PC-3 (cell line): ENCODE measurements at regions not wholly inside any gene's neighbourhood (a gene's known extent, or its start where the extent isn't known, plus 50 kb on each side); places are given as distances from the start of the nearest gene placed in this dataset.
"Not testable (repeated sequence)": the region's sequence is repeated elsewhere in the genome, so short reads cannot be mapped to it uniquely, and the experiment has no call there.

ENCODE experiments used
- ATAC-seq: fragments of 200-7000 bp; cut with Tn5 transposase; 2 replicates; pipeline ENCODE4 v1.9.1; 2020; ENCODE audit warnings: mild to moderate bottlenecking, moderate library complexity
- BruUV-seq: library from RNA; stranded (reverse); fragments of 400-500 nt; replicated peaks from 2 replicates; lab custom pipeline; 2021; lab: Mats Ljungman, UMichigan
- CTCF ChIA-PET: fragments of 300-600 bp; sonication (Branson Sonifier 250); formaldehyde crosslinking; loops from one replicate; lab custom pipeline; 2022; ENCODE audit warnings: antibody characterized with exemption; lab: Charles Lee
- POLR2A ChIA-PET: fragments of 300-600 bp; sonication (Branson Sonifier 250); formaldehyde crosslinking; loops from one replicate; lab custom pipeline; 2022; ENCODE audit warnings: antibody characterized with exemption; ENCODE audit not compliant: unreplicated experiment; lab: Charles Lee
- DNase-seq: peaks from one replicate; pipeline ENCODE4 v3.0.0-alpha.2; 2015
- H2AFZ ChIP-seq: fragments of 300-600 bp; sonication (generic); 2 replicates; pipeline ENCODE4 v1.6.0; 2016; ENCODE audit warnings: antibody characterized with exemption, low read length
- H3F3A ChIP-seq: fragments of 300-600 bp; sonication (generic); one replicate; pipeline ENCODE4 v1.6.0; 2017; ENCODE audit warnings: antibody characterized with exemption, low read length, control low read depth, mild to moderate bottlenecking; ENCODE audit not compliant: unreplicated experiment
- H3K27ac ChIP-seq: fragments of 300-600 bp; sonication (generic); 2 replicates; pipeline ENCODE4 v1.5.1; 2016; ENCODE audit warnings: mild to moderate bottlenecking, low read length
- H3K27me3 ChIP-seq: fragments of 300-600 bp; sonication (generic); 2 replicates; pipeline ENCODE4 v1.6.1; 2016; ENCODE audit warnings: low read length, mixed read lengths
- H3K36me3 ChIP-seq: fragments of 300-600 bp; sonication (generic); 2 replicates; pipeline ENCODE4 v1.6.1; 2016; ENCODE audit warnings: low read depth, mixed run types, low read length, mixed read lengths
- H3K4me1 ChIP-seq: fragments of 300-600 bp; sonication (generic); 2 replicates; pipeline ENCODE4 v1.5.1; 2016; ENCODE audit warnings: low read length; ENCODE audit not compliant: insufficient read depth
- H3K4me2 ChIP-seq: fragments of 300-600 bp; sonication (generic); 2 replicates; pipeline ENCODE4 v1.6.0; 2016; ENCODE audit warnings: low read length
- H3K4me3 ChIP-seq: fragments of 300-600 bp; sonication (generic); 2 replicates; pipeline ENCODE4 v1.5.1; 2016; ENCODE audit warnings: mild to moderate bottlenecking, low read length, mixed read lengths
- H3K79me2 ChIP-seq: fragments of 300-600 bp; sonication (generic); 2 replicates; pipeline ENCODE4 v1.6.1; 2017; ENCODE audit warnings: low read length, mixed read lengths
- H3K9ac ChIP-seq: fragments of 300-600 bp; sonication (generic); 2 replicates; pipeline ENCODE4 v1.6.0; 2016; ENCODE audit warnings: mild to moderate bottlenecking, low read length
- H3K9me2 ChIP-seq: fragments of 300-600 bp; sonication (generic); replicated peaks from 2 replicates; pipeline ENCODE4 v1.6.1; 2016; ENCODE audit warnings: mixed run types, low read length, mixed read lengths
- H3K9me3 ChIP-seq: fragments of 300-600 bp; sonication (generic); 2 replicates; pipeline ENCODE4 v1.6.1; 2016; ENCODE audit warnings: low read length, mixed read lengths
- H4K20me1 ChIP-seq: fragments of 300-600 bp; sonication (generic); 2 replicates; pipeline ENCODE4 v1.6.1; 2016; ENCODE audit warnings: low read length, mixed read lengths
- EZH2 ChIP-seq: fragments of 300-600 bp; sonication (generic); IDR thresholded peaks from one replicate; pipeline ENCODE4 v1.6.1; 2017; ENCODE audit warnings: antibody characterized with exemption, mild to moderate bottlenecking, low read length; ENCODE audit not compliant: unreplicated experiment
- EZH2phosphoT487 ChIP-seq: fragments of 300-600 bp; sonication (generic); IDR thresholded peaks from 2 replicates; pipeline ENCODE4 v1.6.1; 2018; ENCODE audit warnings: mild to moderate bottlenecking, antibody characterized with exemption, low read length, borderline replicate concordance
- intact Hi-C: fragments of 100-400 bp; cut with micrococcal nuclease; formaldehyde crosslinking; loops from 2 replicates; pipeline ENCODE4 v1.9.0; 2023
- TF ChIP-seq, protein P1 (sequence below): fragments of 300-600 bp; sonication (generic); conservative IDR thresholded peaks from 2 replicates; pipeline ENCODE4 v1.5.1; 2017; ENCODE audit warnings: antibody characterized with exemption, low read depth, mild to moderate bottlenecking, low read length

DNA sequence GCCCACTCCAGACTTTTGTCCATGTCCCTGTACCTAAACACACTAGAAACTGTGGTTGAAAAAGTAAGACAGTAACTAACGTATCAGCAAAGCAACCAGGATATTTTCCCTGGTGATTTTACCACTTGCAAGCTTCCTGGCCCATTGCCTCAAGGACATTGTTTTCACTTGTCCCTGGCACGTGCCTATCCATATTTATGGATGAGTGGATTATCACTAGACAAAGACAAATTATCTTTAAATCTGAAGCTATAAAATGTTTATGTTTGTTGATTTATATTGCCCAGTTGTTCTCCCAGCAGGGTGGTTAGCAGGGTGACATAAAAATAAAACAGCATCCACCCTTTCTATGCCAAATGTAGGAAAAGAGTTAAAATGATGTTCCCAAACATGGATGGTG lies 93.2 kb upstream of the STEAP1 start:
- Histone ChIP-seq H2AFZ (no peak overlapping the region), H3K9me2 (no peaks in the 10 kb centered on the region), H3K4me3 (no peak overlapping the region), H4K20me1 (no peaks in the 10 kb centered on the region), H3K27me3 (no peaks in the 10 kb centered on the region), H3K4me2 (no peak overlapping the region), H3K9me3 (no peaks in the 10 kb centered on the region), H3K9ac (no peak overlapping the region), H3K4me1 (no peaks in the 10 kb centered on the region), H3K79me2 (no peaks in the 10 kb centered on the region), H3F3A (no peaks in the 10 kb centered on the region), H3K36me3 (no peaks in the 10 kb centered on the region), H3K27ac (no peak overlapping the region)
- intact Hi-C loops: no loop called here
- DNase-seq: no peak
- ATAC-seq: no peak
- ChIA-PET CTCF (no interaction called here), POLR2A (no interaction called here)
- BruUV-seq: no TSS peak
- no peak for TF ChIP-seq EZH2
- no peak for TF ChIP-seq EZH2phosphoT487
- TF ChIP-seq, protein P1, sequence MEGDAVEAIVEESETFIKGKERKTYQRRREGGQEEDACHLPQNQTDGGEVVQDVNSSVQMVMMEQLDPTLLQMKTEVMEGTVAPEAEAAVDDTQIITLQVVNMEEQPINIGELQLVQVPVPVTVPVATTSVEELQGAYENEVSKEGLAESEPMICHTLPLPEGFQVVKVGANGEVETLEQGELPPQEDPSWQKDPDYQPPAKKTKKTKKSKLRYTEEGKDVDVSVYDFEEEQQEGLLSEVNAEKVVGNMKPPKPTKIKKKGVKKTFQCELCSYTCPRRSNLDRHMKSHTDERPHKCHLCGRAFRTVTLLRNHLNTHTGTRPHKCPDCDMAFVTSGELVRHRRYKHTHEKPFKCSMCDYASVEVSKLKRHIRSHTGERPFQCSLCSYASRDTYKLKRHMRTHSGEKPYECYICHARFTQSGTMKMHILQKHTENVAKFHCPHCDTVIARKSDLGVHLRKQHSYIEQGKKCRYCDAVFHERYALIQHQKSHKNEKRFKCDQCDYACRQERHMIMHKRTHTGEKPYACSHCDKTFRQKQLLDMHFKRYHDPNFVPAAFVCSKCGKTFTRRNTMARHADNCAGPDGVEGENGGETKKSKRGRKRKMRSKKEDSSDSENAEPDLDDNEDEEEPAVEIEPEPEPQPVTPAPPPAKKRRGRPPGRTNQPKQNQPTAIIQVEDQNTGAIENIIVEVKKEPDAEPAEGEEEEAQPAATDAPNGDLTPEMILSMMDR: no peak

DNA sequence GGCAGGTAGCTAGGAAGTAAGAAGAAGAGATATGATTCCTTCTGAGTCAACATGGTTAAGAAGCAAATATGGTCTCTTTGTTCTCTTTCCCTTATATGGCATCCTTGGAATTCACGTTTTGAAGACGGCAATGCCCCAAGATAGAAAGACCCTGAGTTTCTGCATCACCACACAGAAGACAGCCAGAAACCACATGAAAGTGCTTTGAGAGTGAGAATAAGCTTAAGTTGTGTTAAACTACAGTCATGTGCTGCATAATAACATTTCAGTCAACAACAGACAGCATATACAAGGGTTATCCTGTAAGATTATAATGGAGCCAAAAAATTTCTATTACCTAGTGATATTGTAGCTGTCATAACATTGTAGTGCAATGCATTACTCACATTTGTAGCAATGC lies 89.9 kb upstream of the STEAP1 start:
- H3K27me3 ChIP-seq: no peaks in the 10 kb centered on the region
- H3K9me2 ChIP-seq: no peaks in the 10 kb centered on the region
- no peaks in the 10 kb centered on the region for H3K79me2 ChIP-seq
- DNase-seq (no peak), ATAC-seq (no peak)
- no peaks in the 10 kb centered on the region for H4K20me1 ChIP-seq
- no peak overlapping the region for H2AFZ ChIP-seq
- intact Hi-C loops: no loop called here
- no peaks in the 10 kb centered on the region for H3F3A ChIP-seq
- TF ChIP-seq, protein P1: no peak
- no peak overlapping the region for H3K27ac ChIP-seq
- H3K4me3 ChIP-seq: no peak overlapping the region
- CTCF ChIA-PET: no interaction called here
- no peaks in the 10 kb centered on the region for H3K9me3 ChIP-seq
- H3K9ac ChIP-seq: no peak overlapping the region
- BruUV-seq: no TSS peak
- H3K36me3 ChIP-seq: no peaks in the 10 kb centered on the region
- H3K4me1 ChIP-seq: no peaks in the 10 kb centered on the region
- POLR2A ChIA-PET: no interaction called here
- no peak overlapping the region for H3K4me2 ChIP-seq

DNA sequence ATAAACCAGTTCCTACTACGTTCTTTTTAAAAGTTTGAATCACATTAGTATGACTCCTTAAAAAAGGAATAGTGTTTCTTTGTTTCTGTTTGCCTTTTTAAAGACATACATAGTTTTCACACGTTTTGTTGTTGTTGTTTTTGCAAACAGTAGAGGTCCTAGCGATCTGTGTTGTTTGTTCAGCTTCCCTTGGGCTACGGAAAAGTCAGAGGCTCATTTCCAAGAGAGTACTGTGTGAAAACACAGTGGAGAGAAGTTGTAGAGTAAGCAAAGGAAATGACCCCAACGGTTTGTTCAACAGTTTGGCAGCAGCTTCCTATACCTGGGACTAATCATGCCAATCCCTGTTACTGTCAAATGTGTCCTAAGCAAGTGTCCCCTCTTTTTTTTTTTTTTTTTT lies 87.1 kb upstream of the STEAP1 start:
- ATAC-seq: peak; percentile 20; the same call in 1 of the 2 replicates
- no TSS peak for BruUV-seq
- no peaks in the 10 kb centered on the region for H3K4me1 ChIP-seq

DNA sequence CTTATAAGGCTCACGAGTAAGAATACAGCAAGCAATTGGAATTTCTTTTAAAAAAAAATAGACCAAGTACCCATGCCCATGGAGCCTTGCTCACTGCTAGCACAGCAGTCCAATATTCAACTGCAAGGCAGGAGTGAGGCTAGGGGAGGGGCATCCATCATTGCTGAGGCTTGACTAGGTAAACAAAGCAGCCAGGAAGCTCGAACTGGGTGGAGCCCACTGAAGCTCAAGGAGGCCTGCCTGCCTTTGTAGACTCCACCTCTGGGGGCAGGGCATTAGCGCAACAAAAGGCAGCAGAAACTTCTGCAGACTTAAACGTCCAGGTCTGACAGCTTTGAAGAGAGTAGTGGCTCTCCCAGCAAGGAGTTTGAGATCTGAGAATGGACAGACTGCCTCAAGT lies 84.0 kb upstream of the STEAP1 start:
- H3K79me2 ChIP-seq, H3F3A ChIP-seq, H3K4me2 ChIP-seq, H3K4me1 ChIP-seq, H3K27ac ChIP-seq, H3K36me3 ChIP-seq, H3K9me2 ChIP-seq, H4K20me1 ChIP-seq, H2AFZ ChIP-seq, intact Hi-C loops, H3K27me3 ChIP-seq, H3K9me3 ChIP-seq, BruUV-seq, H3K9ac ChIP-seq, POLR2A ChIA-PET, H3K4me3 ChIP-seq, ATAC-seq: not testable (repeated sequence)
- CTCF ChIA-PET: interaction anchor here (0.6 to 0.7 kb wide), 2 partner anchors 315 to 984 kb away, joined by 3 to 4 read pairs; no protein-coding TSS in a partner anchor
- peak; percentile 26 for DNase-seq

More for the DNA sequence above, 87.1 kb upstream of the STEAP1 start:
- DNase-seq: no peak
- TF ChIP-seq EZH2phosphoT487: no peak
- TF ChIP-seq, protein P1: no peak
- no peak for TF ChIP-seq EZH2
- Histone ChIP-seq H3K4me2 (no peak overlapping the region), H3F3A (no peaks in the 10 kb centered on the region), H2AFZ (no peak overlapping the region), H4K20me1 (no peaks in the 10 kb centered on the region), H3K4me3 (no peak overlapping the region), H3K27ac (no peak overlapping the region), H3K79me2 (no peaks in the 10 kb centered on the region), H3K9me3 (no peaks in the 10 kb centered on the region), H3K9ac (no peak overlapping the region), H3K36me3 (no peaks in the 10 kb centered on the region), H3K27me3 (no peaks in the 10 kb centered on the region), H3K9me2 (no peaks in the 10 kb centered on the region)
- ChIA-PET CTCF (no interaction called here), POLR2A (no interaction called here)
- intact Hi-C loops: no loop called here
